HG02884 (cell line): ENCODE measurements at regions not wholly inside any gene's neighbourhood (a gene's known extent, or its start where the extent isn't known, plus 50 kb on each side); places are given as distances from the start of the nearest gene placed in this dataset.

ENCODE experiments used
- ATAC-seq: cut with Tn5 transposase; IDR thresholded peaks from one replicate; pipeline ENCODE4 v1.9.1; 2021; ENCODE audit warnings: mild to moderate bottlenecking, moderate library complexity; ENCODE audit not compliant: unreplicated experiment

DNA sequence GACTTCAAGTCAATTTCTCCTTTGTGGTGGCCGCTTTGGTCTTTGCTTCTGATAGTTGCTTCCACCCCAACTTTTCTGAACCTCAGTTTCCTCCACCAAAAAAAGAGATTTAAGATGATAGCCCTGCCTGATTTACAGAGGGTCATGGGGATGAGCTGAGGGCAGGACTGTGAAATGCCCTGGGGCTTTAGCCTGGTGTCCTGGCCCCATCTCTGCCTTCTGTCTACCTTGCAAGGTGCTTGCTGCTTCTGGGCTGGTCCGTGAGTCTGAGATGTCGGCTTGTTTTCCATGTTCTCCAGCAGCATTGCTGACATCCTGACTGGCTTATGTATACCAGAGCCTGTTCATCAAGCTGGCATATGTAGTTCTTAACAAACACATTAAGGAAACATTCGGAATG lies 191.9 kb upstream of the MPHOSPH6 start:
- no peak for ATAC-seq

DNA sequence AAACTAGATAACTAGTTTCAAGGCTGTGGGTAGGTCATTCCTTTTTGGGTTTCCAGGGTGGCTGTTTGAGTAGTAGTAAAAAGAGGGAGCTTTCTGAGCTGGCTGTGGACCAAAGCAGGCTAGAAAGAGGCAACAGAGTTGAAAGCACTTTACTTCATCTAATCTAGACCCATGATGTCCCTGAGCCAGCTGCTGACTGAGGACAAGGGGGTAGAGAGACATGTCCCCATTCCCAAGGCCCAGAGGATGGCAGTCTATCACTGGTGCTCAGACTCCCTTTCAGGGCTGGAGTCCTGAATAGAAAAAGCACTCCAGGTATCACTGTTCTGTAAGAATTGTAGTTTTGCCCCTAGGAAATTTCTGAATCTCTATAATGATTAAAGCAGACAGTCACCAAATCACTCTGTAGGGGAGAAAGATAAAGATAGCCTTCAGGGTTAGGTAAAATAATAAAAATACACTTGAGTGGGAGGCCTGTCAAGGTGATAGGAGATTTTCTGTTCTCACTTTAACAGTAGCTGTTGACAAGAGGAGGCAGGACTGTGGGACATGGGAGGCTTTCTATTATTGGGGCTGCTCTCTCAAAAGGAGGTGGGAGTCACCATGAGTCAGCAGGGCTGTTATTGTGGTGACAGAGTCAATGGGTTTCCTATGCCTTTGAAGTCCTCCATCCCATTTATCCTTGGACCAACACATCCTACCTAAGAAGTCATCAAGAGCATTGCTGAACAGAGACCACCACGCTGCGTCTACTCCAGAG lies 190.2 kb upstream of the MPHOSPH6 start:
- no peak for ATAC-seq

DNA sequence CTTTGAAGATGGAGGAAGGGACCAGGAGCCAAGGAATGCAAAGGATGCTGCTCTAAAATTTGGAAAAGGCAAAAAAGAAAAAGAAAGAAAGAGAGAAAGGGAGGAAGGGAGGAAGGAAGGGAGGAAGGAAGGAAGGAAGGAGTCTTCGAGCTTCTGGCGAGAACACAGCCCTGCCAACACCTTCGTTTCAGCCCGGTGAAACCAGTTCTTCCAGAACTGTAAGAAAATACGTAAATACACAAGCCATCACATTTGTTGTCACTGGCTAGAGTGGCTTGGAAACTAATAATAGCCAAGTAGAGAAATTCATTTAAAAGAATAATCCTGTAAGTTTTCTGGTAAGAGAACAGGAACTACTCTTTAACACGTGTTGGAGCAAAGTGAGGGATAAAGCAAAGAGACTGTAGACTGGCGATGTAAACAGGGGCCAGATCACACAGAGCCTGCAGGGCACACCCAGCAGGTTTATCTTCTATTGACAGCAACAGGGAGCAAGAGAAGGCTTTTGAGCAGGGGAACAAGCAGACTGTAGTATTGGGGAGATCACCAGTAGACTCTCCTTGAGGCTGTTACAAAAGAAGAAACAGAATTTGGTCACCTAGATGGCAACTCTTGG lies 188.7 kb upstream of the MPHOSPH6 start:
- ATAC-seq = no peak

DNA sequence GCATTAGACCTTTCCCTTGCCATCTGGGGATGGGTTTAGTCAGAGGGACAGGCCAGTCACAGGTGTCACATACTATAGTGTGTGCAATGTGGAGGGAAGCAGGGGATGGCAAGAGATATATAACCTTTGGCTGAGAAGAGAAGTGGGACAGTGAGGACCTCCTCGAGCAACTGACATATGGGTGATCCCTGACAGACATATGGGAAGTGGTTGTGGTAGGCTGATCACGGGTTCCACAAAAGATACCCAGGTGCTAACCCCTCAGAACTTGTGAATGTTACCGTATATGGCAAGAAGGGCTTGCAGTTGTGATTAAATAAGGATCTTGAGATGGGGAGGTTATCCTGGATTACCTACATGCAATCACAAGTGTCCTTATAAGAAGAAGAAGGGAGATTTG lies 188.1 kb upstream of the MPHOSPH6 start:
- no peak for ATAC-seq

DNA sequence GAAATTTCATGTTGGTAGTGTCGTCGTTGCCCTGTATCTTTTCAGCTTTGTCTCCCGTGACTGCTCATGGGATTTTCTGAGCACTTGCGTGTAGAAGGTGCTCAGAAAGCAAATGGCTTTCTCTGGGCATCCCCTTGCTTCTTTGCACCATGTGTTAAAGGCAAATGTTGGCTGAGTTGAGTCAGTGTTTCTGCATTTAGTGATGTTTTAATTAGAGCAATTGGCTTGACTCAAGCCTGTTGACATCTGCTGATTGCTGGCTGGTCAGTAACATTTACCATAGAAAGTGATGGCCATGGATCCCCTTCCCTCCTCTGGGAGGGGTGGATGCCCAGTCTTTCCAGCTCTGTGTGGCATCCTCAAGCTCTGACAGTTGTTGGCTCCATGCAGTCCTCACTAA lies 187.2 kb upstream of the MPHOSPH6 start:
- ATAC-seq = no peak

DNA sequence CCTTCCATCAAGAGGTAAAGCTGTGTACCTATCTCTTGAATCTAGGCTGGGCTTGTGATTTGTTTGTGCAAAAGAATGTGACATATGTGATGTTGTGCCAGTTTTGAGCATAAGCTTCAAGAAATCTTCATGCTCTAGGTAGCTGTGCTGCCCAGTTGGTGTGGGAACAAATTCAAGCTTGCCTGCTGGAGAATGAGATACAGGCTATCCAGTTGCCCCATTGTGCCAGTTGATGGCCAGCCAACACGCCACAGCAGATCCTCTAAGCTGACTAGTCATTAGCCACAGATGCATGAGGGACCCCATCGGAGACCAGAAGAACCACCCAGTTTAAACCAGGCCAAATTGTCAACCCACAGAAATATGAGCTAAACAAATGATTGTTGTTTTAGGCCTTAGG lies 180.5 kb upstream of the MPHOSPH6 start:
- ATAC-seq = no peak

DNA sequence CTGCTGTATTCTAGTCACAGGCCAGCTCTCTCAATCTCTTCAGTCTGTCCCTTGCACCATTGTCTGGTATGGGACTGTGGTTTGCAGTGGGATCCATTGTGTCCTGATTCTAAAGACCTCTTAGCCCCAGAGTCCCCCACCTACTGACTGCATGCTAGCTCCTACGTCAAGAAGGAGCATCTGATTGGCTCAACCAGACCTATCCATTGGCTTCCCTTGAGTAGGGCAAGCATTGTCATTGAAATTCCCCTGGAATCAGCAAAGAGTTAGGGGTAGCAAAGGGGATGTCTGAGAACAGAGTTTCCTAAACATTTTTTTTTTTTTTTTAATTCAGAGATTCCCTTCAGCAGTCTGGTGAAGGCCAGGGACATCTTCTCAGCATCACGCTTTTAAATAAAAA lies 175.3 kb upstream of the MPHOSPH6 start:
- no peak for ATAC-seq

DNA sequence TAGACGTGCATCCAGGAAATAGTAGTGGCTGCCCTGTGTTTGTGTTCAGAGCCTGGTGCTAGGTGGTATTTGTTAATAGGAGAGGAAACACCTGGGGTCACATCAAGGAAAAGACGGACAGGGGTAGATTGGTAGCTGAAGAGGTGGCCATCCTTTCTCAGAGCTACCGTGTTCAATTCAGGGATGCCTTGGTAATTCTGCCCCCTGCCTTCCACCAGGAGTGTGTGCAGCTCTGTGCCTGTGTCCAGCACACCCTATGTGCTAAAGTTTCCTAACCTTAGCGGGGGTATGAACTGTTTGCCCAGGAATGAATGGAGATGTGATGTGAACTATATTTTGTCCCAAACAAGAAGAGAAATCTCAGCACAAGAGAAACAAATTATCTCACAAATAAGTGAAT lies 174.1 kb upstream of the MPHOSPH6 start:
- ATAC-seq = no peak

DNA sequence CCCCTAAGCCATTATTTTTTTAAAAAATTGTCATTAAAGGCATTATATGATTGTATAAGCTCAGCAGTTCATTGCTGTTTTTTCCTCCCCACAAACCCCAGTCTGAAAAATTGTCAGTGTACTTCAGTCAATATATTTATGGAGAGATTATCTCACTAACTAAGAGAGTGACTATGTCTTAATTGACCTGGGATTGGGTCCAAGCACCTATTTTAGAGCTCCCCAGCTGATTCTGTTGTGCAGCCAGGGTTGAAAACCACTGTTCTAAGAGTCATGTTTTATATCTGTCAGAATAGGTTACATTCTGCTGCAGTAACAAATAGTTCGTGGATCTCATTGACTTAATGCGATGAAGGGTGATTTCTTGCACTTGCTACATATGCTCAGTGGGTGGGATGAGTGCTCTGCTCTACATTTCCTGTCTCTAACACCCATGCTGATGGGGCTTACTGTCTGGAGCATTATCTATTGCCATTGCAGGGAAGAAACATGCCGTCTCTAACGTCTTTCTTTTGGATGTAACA lies 171.2 kb upstream of the MPHOSPH6 start:
- no peak for ATAC-seq

DNA sequence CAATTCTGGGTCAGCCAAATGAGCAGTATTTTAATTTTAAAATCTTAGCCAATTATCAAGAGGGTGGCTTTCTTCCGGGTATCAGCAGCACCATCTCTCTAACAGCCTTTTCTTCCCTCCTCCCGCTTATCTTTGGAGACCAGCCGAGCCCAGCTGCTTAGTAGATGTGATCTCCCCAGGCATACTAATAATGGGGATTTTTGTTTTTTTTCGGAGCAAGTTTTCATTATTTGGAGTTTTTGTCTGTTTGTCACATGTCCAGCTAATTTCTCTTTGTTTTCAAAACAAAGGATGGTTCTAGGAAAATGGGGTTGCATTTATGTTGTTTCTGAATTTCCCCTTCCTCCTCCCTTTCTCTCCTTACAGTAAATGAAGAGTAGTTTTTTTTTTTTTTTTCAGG lies 170.5 kb upstream of the MPHOSPH6 start:
- ATAC-seq = no peak

DNA sequence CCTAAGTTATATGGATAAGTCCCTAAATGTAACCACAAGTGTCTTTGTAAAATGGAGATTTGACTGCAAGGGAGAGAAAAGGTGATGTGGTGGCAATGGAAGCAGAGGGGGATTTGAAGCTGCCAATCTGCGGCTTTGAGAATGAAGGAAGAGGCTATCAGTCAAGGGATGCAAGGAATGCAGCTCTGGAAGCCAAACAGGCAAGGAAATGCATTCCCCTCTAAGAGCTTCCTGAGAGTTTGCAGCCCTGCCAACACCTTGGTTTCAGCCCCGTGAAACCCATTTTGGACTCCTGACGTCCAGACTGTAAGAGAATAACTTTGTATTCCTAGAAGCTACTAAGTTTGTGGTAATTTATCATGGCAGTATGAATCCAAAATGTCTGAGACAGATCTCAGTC lies 167.3 kb upstream of the MPHOSPH6 start:
- ATAC-seq = no peak

DNA sequence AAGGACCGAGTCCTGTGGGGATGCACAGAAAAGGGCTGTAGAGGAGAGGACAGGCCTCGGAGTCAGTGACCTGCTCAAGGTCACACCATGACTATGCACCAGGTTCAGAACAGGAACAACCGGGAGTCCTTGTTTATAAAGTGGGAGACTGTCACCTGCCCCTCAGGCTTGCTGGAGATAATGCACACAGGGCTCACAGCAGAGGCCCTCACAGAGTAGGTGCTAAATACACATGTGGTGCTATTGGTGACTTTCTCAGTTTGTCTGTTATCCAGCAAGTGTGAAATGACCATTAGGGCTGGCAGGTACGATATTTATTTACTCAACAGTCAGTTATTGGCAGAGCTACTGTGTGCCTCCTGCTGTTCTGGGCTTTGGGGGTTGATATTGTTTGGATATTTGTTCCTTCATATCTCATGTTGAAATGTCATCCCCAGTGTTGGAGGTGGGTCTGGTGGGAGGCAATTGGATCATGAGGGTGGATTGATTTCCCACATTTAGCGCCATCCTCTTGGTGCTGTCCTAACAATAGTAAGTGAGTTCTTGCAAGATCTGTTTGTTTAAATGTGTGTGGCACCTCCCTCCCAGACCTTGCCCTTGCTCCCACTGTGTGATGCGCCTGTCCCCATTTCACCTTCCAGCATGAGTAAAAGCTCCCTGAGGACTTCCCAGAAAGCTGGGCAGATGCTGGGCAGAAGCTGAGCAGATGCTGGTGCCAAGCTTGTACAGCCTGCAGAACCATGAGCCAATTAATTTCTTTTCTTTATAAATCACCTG lies 162.1 kb upstream of the MPHOSPH6 start:
- ATAC-seq = no peak

DNA sequence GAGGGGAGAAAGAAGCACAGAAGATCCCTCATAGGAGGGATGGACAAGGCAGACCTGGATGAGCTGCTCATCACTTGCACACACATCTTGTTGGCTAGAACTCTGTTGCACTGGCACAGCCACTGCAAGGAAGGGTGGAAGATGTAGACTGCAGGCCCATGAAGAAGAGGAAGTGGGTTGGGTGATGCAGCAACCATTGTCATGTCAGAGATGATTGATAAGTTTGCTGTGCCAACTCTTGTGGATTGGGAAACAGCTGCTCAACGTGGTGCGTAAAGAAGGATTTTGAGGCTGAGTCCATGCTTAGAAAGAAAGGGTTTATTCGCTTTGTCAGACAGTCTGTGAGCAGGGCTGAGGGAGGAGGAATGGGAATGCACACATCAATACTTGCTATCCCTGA lies 161.4 kb upstream of the MPHOSPH6 start:
- no peak for ATAC-seq

DNA sequence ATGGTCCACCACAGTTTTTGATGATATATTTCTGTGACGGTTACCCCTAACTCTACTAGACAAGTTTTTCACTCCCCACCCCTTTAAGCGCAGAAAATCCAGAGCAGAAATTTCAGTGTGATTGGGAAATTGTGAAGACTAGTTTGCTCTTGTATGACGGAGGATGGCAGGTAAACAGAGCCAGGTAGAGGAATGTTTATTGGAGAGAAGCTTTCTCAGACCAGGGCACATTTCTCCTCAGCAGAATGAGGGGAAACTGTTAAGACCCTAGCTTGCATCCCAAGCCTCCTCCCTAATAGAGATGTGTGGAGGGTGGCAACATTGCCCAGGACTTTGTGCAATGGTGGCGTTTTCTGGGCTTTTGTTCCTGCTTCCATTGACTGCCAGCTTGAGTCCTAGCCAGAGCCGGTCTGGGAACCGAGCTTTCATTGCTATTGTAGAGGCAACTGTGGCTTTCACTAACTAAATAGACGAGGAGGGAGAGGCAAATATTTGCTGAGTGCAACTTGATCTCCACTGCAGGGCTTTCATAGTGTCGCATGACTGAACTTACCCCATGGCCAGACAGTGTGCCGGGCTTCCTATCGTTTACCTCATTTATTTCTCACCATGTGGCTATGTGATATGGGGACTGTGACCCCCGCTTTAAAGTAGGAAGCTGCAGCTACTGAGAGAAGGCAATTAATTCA lies 159.6 kb upstream of the MPHOSPH6 start:
- ATAC-seq = no peak

DNA sequence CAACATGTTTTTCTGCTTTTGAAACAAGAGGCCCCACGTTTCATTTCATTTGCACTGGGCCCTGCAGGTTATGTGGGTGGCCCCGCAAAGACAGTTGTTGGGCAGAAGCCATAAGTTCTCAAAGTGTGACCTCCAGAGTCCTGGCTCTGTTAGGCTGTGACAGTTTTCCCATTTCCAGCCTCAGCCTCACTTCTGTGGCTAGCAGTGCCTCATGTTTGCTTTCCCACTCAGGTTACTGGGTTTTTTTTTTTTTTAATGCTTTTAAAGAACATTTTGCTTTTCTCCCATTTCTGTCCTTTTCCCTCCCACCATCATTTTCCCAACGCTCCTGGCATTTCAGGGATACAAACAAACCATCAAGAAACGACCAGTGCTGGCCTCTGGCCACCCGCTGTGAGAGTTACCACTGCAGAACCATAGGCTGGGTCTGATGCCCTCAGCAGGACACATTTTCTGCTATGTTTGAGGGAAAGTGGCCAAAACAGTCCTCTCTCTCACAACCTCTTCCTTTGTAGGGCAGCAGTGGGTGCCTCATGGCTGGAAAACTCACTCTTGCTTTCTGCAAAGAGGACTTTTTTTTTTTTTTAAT lies 159.0 kb upstream of the MPHOSPH6 start:
- ATAC-seq = no peak

DNA sequence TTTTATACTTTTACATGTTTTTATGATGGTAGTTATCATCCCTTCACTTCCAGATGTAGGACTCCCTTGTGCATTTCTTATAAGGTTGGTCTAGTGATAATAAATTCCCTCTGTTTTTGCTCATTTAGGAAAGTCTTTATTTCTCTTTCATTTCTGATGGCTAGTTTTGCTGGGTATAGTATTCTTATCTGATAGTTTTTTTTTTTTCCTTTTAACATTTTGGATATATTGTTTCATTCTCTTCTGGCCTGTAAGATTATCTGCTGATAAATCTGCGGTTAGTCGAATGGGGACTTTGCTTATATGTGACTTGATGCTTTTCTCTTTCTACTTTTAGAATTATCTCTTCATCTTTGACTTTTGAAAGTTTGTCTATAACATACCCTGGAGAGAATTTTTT lies 153.1 kb upstream of the MPHOSPH6 start:
- no peak for ATAC-seq

DNA sequence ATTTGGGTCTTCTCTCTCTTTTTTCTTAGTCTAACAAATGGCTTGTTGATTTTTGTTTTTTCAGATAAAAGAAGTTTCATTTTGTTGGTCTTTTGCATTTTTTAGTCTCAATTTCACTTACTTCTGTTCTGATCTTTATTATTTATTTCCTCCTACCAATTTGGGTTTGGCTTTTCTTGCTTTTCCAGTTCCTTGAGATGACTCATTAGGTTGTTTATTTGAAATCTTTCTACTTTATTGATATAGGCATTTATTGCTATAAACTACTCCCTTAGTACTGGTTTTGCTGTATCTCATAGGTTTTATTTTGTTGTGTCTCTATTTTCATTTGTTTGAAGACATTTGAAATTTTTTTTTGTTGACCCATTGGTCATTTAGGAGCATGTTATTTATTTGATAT lies 152.2 kb upstream of the MPHOSPH6 start:
- no peak for ATAC-seq

DNA sequence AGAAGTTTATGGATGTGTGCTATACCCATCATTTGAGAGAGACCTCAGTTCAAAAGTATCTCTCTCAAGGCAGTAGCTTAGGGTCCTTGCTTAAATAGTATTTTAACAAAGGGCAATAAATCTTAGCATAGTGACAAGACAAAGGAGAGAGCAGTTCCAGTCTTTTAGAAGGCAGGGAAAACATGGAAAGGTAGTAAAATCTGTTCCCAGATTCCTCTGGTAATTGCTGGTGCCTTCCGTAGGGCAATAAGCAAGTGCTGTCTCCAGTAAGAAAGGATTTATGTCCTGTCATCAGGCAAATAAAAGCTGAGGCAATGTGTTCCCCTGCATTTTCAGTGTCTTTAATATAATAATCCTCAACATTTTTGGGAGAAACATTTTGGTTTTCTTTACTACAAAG lies 149.0 kb upstream of the MPHOSPH6 start:
- no peak for ATAC-seq

DNA sequence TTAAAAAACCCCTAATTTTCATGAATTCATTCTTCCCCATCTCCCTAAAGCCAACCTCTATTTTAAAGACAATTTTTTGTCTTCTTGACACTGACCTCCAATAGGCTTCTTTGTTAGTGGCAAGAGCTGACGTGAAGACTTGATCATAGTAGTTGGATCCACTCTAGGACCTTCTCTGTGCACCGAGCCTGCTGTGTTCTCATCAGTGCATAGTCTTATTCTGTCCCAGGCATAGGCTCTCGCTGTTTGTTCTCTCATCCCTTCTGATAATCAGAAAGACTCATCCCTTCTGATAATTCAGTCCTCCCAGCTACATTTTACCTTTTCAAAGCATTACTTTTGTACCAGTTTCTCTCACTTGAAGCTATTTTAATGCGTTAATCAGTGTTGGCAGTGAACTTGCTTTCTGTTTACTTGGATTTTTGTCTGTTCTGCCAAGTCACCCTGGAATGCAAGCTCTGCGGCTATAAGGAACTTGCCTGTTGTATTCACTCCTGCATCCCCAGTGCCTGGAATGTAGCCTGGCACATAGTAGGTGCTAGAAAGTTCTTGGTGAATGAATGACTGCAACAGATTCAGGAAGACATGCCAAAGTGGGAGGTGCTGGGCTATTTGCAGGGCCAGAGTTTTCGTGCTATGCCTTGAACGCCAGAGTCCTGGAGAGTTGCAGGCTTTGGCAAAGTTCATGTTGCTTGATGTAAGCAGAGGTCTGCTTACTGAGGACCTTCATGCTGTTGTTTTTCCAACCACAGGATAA lies 147.6 kb upstream of the MPHOSPH6 start:
- ATAC-seq = no peak

DNA sequence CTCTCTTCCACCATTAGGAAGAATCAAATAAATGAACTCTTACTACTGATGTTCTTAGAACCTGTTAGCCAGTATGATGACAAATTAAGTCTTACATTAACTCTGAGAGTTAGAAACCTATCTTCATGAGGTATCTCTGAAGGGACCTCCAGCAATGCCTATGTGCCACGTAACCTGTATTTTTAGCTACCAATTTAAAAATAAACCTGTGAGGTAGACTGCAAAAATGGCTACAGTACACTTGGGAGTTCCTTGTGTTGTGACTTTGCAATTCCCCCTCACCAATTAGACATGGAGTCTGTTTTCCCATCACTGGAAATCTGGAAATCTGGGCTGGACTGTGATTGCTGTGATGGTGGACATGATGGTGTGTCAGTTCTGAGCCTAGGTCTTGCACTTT lies 143.7 kb upstream of the MPHOSPH6 start:
- ATAC-seq = no peak
